SK-N-SH treated with all-trans-retinoic acid at 6 μM for 48 hours (cell line): ENCODE measurements at regions not wholly inside any gene's neighbourhood (a gene's known extent, or its start where the extent isn't known, plus 50 kb on each side); places are given as distances from the start of the nearest gene placed in this dataset.

Source experiments
- ARNTL ChIP-seq: fragments of 450-650 bp; formaldehyde crosslinking; IDR thresholded peaks from 2 replicates; pipeline ENCODE4 v1.5.0; 2020; ENCODE audit warnings: low read depth, mild to moderate bottlenecking, moderate library complexity, borderline replicate concordance
- BACH2 ChIP-seq: fragments of 250-450 bp; sonication (Bioruptor Pico); IDR thresholded peaks from 2 replicates; pipeline ENCODE4 v1.9.0; 2021; ENCODE audit warnings: mild to moderate bottlenecking, borderline replicate concordance
- CREB5 ChIP-seq: fragments of 250-450 bp; sonication (Bioruptor Pico); IDR thresholded peaks from 2 replicates; pipeline ENCODE4 v1.5.1; 2020; ENCODE audit warnings: low read depth, mild to moderate bottlenecking, moderate library complexity
- GLIS3 ChIP-seq: fragments of 250-450 bp; sonication (Bioruptor Pico); IDR thresholded peaks from 2 replicates; pipeline ENCODE4 v1.5.0; 2020; ENCODE audit warnings: mild to moderate bottlenecking, moderate library complexity
- ISL1 ChIP-seq: fragments of 250-450 bp; sonication (Bioruptor Pico); IDR thresholded peaks from 2 replicates; pipeline ENCODE4 v2.1.2; 2022; ENCODE audit warnings: mild to moderate bottlenecking, moderate library complexity
- TCF4 ChIP-seq: fragments of 250-450 bp; sonication (Bioruptor Pico); IDR thresholded peaks from 2 replicates; pipeline ENCODE4 v1.8.0; 2021; ENCODE audit warnings: mild to moderate bottlenecking, moderate library complexity, borderline replicate concordance
- ZFP30 ChIP-seq: fragments of 450-650 bp; formaldehyde crosslinking; IDR thresholded peaks from 2 replicates; pipeline ENCODE4 v1.5.0; 2022; ENCODE audit warnings: mild to moderate bottlenecking, moderate library complexity
- ZNF70 ChIP-seq: fragments of 450-650 bp; formaldehyde crosslinking; IDR thresholded peaks from 2 replicates; pipeline ENCODE4 v1.5.0; 2020; ENCODE audit warnings: mild to moderate bottlenecking, moderate library complexity
- TF ChIP-seq, protein P1 (sequence below): fragments of 250-450 bp; sonication (Bioruptor Pico); IDR thresholded peaks from 2 replicates; pipeline ENCODE4 v1.8.0; 2020; ENCODE audit warnings: mild to moderate bottlenecking, moderate library complexity, borderline replicate concordance
- TF ChIP-seq, protein P2 (sequence below): fragments of 250-450 bp; sonication (Bioruptor Pico); IDR thresholded peaks from 2 replicates; pipeline ENCODE4 v1.5.0; 2020; ENCODE audit warnings: mild to moderate bottlenecking, moderate library complexity

DNA sequence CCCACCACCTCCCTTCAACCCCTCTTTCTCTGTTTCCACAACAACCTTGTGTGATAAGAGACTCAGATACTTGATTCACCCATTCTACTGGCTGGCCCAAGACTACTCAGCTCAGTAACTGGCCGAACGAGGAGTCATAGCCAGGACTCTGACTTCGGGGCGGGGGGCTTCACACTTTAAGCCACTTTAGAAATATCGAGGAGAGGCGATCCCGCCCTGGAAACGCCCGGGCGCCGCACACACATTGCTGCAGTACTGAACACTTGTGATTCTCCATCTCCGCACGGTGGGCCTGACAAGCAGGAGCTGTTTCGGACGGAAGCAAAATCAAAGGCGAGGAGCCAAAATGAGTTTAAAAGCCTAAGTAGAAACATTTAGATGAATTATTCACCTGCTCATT is 182.1 kb downstream of the NPHP4 start:
- TF ChIP-seq BACH2 (CRISPR knock-in tag), result no peak
- no peak for TF ChIP-seq GLIS3 (CRISPR knock-in tag)
- TF ChIP-seq ZFP30 (CRISPR knock-in tag), result no peak
- no peak for TF ChIP-seq ARNTL
- TF ChIP-seq ZNF70, result no peak
- TF ChIP-seq, protein P1, sequence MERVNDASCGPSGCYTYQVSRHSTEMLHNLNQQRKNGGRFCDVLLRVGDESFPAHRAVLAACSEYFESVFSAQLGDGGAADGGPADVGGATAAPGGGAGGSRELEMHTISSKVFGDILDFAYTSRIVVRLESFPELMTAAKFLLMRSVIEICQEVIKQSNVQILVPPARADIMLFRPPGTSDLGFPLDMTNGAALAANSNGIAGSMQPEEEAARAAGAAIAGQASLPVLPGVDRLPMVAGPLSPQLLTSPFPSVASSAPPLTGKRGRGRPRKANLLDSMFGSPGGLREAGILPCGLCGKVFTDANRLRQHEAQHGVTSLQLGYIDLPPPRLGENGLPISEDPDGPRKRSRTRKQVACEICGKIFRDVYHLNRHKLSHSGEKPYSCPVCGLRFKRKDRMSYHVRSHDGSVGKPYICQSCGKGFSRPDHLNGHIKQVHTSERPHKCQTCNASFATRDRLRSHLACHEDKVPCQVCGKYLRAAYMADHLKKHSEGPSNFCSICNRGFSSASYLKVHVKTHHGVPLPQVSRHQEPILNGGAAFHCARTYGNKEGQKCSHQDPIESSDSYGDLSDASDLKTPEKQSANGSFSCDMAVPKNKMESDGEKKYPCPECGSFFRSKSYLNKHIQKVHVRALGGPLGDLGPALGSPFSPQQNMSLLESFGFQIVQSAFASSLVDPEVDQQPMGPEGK (CRISPR knock-in tag), result no peak
- no peak for TF ChIP-seq CREB5
- TF ChIP-seq TCF4 (CRISPR knock-in tag), result no peak
- no peak for TF ChIP-seq ISL1 (CRISPR knock-in tag)
- TF ChIP-seq, protein P2, sequence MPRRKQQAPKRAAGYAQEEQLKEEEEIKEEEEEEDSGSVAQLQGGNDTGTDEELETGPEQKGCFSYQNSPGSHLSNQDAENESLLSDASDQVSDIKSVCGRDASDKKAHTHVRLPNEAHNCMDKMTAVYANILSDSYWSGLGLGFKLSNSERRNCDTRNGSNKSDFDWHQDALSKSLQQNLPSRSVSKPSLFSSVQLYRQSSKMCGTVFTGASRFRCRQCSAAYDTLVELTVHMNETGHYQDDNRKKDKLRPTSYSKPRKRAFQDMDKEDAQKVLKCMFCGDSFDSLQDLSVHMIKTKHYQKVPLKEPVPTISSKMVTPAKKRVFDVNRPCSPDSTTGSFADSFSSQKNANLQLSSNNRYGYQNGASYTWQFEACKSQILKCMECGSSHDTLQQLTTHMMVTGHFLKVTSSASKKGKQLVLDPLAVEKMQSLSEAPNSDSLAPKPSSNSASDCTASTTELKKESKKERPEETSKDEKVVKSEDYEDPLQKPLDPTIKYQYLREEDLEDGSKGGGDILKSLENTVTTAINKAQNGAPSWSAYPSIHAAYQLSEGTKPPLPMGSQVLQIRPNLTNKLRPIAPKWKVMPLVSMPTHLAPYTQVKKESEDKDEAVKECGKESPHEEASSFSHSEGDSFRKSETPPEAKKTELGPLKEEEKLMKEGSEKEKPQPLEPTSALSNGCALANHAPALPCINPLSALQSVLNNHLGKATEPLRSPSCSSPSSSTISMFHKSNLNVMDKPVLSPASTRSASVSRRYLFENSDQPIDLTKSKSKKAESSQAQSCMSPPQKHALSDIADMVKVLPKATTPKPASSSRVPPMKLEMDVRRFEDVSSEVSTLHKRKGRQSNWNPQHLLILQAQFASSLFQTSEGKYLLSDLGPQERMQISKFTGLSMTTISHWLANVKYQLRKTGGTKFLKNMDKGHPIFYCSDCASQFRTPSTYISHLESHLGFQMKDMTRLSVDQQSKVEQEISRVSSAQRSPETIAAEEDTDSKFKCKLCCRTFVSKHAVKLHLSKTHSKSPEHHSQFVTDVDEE (CRISPR knock-in tag), result no peak
